Hepatocyte (in vitro differentiated cells): ENCODE measurements at regions not wholly inside any gene's neighbourhood (a gene's known extent, or its start where the extent isn't known, plus 50 kb on each side); places are given as distances from the start of the nearest gene placed in this dataset.
"Not testable (repeated sequence)": the region's sequence is repeated elsewhere in the genome, so short reads cannot be mapped to it uniquely, and the experiment has no call there.

Source experiments
- DNase-seq: peaks from one replicate; pipeline ENCODE4 v3.0.0-alpha.2; 2016; ENCODE audit warnings: low spot score
- H2AFZ ChIP-seq: fragments of 200-600 bp; sonication (generic); 2 replicates; pipeline ENCODE4 v1.6.0; 2016; ENCODE audit warnings: antibody characterized with exemption, mild to moderate bottlenecking
- H3K27ac ChIP-seq: fragments of 200-600 bp; sonication (generic); 2 replicates; pipeline ENCODE4 v1.5.1; 2016; ENCODE audit warnings: mild to moderate bottlenecking
- H3K27me3 ChIP-seq: fragments of 200-600 bp; sonication (generic); 2 replicates; pipeline ENCODE4 v1.6.1; 2016
- H3K36me3 ChIP-seq: fragments of 200-600 bp; sonication (generic); replicated peaks from 2 replicates; pipeline ENCODE4 v1.5.1; 2016; ENCODE audit warnings: low read depth; ENCODE audit not compliant: insufficient read depth
- H3K4me1 ChIP-seq: fragments of 200-600 bp; sonication (generic); 2 replicates; pipeline ENCODE4 v1.5.1; 2016; ENCODE audit warnings: mild to moderate bottlenecking, moderate library complexity; ENCODE audit not compliant: insufficient read depth
- H3K4me2 ChIP-seq: fragments of 200-600 bp; sonication (generic); 2 replicates; pipeline ENCODE4 v1.6.0; 2016
- H3K4me3 ChIP-seq: fragments of 200-600 bp; sonication (generic); 2 replicates; pipeline ENCODE4 v1.5.1; 2016; ENCODE audit warnings: mild to moderate bottlenecking
- H3K79me2 ChIP-seq: fragments of 200-600 bp; sonication (generic); 2 replicates; pipeline ENCODE4 v1.6.0; 2017; ENCODE audit warnings: mild to moderate bottlenecking
- H3K9me2 ChIP-seq: fragments of 200-600 bp; sonication (generic); replicated peaks from 2 replicates; pipeline ENCODE4 v1.6.0; 2017; ENCODE audit warnings: mild to moderate bottlenecking; ENCODE audit not compliant: insufficient read depth
- H3K9me3 ChIP-seq: fragments of 200-600 bp; sonication (generic); 2 replicates; pipeline ENCODE4 v1.5.1; 2016; ENCODE audit warnings: low read depth, mild to moderate bottlenecking
- H4K20me1 ChIP-seq: fragments of 200-600 bp; sonication (generic); 2 replicates; pipeline ENCODE4 v1.6.0; 2016; ENCODE audit warnings: mild to moderate bottlenecking; ENCODE audit not compliant: insufficient read depth, poor library complexity, severe bottlenecking
- CTCF ChIP-seq: fragments of 200-600 bp; sonication (generic); IDR thresholded peaks from 2 replicates; pipeline ENCODE4 v1.5.1; 2016; ENCODE audit warnings: antibody characterized with exemption, mild to moderate bottlenecking; ENCODE audit not compliant: poor library complexity
- EZH2 ChIP-seq: fragments of 200-600 bp; sonication (generic); IDR thresholded peaks from 2 replicates; pipeline ENCODE4 v1.6.1; 2016; ENCODE audit warnings: antibody characterized with exemption, mild to moderate bottlenecking, borderline replicate concordance
- EZH2phosphoT487 ChIP-seq: fragments of 200-600 bp; sonication (generic); IDR thresholded peaks from one replicate; pipeline ENCODE4 v1.6.1; 2018; ENCODE audit warnings: antibody characterized with exemption, mild to moderate bottlenecking, low read depth, moderate library complexity; ENCODE audit not compliant: unreplicated experiment, severe bottlenecking
- WGBS: methylation state at CpG from one replicate; pipeline ENCODE4 v1.1.6; 2016; ENCODE audit warnings: low lambda C conversion rate; ENCODE audit errors: missing lambda C conversion rate; 5-methylcytosine and 5-hydroxymethylcytosine counted together

GRCh38 chr12:97877404-97877803, 414.8 kb downstream of the RMST start:
- Histone ChIP-seq H3K4me3 (no peak overlapping the region), H3K9me3 (no peaks in the 10 kb centered on the region), H4K20me1 (no peaks in the 10 kb centered on the region), H2AFZ (no peak overlapping the region), H3K36me3 (no peaks in the 10 kb centered on the region), H3K9me2 (no peaks in the 10 kb centered on the region), H3K4me2 (no peak overlapping the region), H3K27ac (no peak overlapping the region), H3K27me3 (no peaks in the 10 kb centered on the region), H3K4me1 (no peaks in the 10 kb centered on the region), H3K79me2 (no peaks in the 10 kb centered on the region)
- TF ChIP-seq CTCF (no peak), EZH2phosphoT487 (peak; percentile 50), EZH2 (no peak)
- DNase-seq, result no peak

- Histone ChIP-seq H4K20me1 (no peaks in the 10 kb centered on the region), H3K4me1 (no peaks in the 10 kb centered on the region), H3K9me3 (no peaks in the 10 kb centered on the region), H3K4me2 (no peak overlapping the region), H3K79me2 (no peaks in the 10 kb centered on the region), H3K36me3 (no peaks in the 10 kb centered on the region), H3K27me3 (no peaks in the 10 kb centered on the region), H3K27ac (no peak overlapping the region), H2AFZ (no peak overlapping the region), H3K4me3 (no peak overlapping the region), H3K9me2 (no peaks in the 10 kb centered on the region)
- 88% methylated on average over 4 of the region's 4 CpGs for WGBS
- DNase-seq, result no peak
- TF ChIP-seq CTCF (no peak), EZH2phosphoT487 (no peak), EZH2 (no peak)
These were observed 424.0 kb downstream of the RMST start for GRCh38 chr12:97886511-97887176.

- not testable (repeated sequence) for H3K9me3 ChIP-seq, H2AFZ ChIP-seq, H3K4me1 ChIP-seq, H3K27me3 ChIP-seq, H3K4me2 ChIP-seq, H3K79me2 ChIP-seq, H3K9me2 ChIP-seq, DNase-seq, H3K4me3 ChIP-seq, H3K27ac ChIP-seq, H3K36me3 ChIP-seq, H4K20me1 ChIP-seq
- 36% methylated on average over 6 of the region's 6 CpGs for WGBS
These were observed 435.3 kb downstream of the RMST start for GRCh38 chr12:97897881-97898280.

- H2AFZ ChIP-seq, result no peak overlapping the region
- no peak overlapping the region for H3K4me2 ChIP-seq
- no peak overlapping the region for H3K27ac ChIP-seq
- H3K79me2 ChIP-seq, result no peaks in the 10 kb centered on the region
- H3K4me1 ChIP-seq, result no peaks in the 10 kb centered on the region
- no peaks in the 10 kb centered on the region for H3K9me2 ChIP-seq
- TF ChIP-seq EZH2phosphoT487 (no peak), CTCF (no peak), EZH2 (no peak)
- H3K36me3 ChIP-seq, result no peaks in the 10 kb centered on the region
- H3K9me3 ChIP-seq, result no peaks in the 10 kb centered on the region
- H3K4me3 ChIP-seq, result no peak overlapping the region
- no peaks in the 10 kb centered on the region for H3K27me3 ChIP-seq
- DNase-seq, result no peak
- H4K20me1 ChIP-seq, result no peaks in the 10 kb centered on the region
These were observed 436.9 kb downstream of the RMST start for GRCh38 chr12:97899529-97899928.
